Gastroesophageal sphincter (tissue), 3 donors: ENCODE measurements at regions not wholly inside any gene's neighbourhood (a gene's known extent, or its start where the extent isn't known, plus 50 kb on each side); places are given as distances from the start of the nearest gene placed in this dataset.

ENCODE experiments used
- CTCF ChIP-seq, 4 experiments: fragments of 200-600 bp in 2 of 4; fragments of 450-650 bp in 2 of 4; sonication (generic) in 1 of 4; IDR thresholded peaks; one replicate each; pipeline ENCODE4 v1.5.1; 2017 to 2019; ENCODE audit warnings: antibody characterized with exemption in 4 of 4, mild to moderate bottlenecking in 2 of 4, moderate library complexity in 2 of 4
- POLR2A ChIP-seq, 2 donors: fragments of 450-650 bp; IDR thresholded peaks; one replicate each; pipeline ENCODE4 v1.6.1; 2017; ENCODE audit warnings: antibody characterized with exemption in 2 of 2, mild to moderate bottlenecking in 2 of 2, moderate library complexity in 1 of 2
- POLR2AphosphoS5 ChIP-seq: sonication (generic); formaldehyde crosslinking; IDR thresholded peaks from one replicate; pipeline ENCODE4 v1.6.1; 2017; ENCODE audit warnings: antibody characterized with exemption

GRCh38 chr10:128930515-128930914, 536.5 kb upstream of the MGMT start:
- TF ChIP-seq CTCF (IDR thresholded peaks at IDR 0.05) = no peak
- TF ChIP-seq POLR2A (IDR thresholded peaks at IDR 0.05) = no peak
- TF ChIP-seq POLR2AphosphoS5 = no peak
